Femur (tissue), 1 donor: ENCODE measurements at regions not wholly inside any gene's neighbourhood (a gene's known extent, or its start where the extent isn't known, plus 50 kb on each side); places are given as distances from the start of the nearest gene placed in this dataset.

Experiments used
- DNase-seq: peaks from one replicate; pipeline ENCODE4 v3.0.0-alpha.2; 2017

DNA sequence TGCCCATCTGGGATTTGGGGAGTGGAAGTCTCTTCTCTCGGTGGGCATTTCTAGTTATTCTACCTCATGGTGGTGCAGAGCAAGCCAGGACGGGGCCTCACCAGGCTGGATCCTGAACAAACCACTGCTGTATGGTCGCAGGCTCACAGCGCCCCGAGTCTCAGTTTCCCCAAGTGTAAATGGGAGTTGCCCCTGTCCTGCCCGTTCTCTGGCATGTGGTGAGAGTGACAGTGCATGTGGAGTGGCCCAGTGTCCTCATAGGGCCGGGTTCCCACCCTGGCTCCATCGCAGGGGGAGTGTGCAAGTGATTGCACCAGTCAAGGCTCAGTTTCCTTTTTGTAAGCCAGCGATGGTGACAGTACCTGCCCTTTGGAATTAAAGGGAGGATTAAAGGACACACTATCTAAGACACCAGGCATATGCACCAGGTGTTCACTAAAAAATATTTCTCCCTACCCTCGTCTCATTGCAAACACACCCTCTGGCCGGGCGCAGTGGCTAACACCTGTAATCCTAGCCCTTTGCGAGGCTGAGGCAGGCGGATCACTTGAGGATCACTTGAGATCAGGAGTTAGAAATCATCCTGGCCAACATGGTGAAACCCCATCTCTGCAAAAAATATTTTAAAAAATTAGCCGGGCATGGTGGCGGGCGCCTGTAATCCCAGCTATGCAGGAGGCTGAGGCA lies 173.3 kb upstream of the MYCN start:
- no peak for DNase-seq

DNA sequence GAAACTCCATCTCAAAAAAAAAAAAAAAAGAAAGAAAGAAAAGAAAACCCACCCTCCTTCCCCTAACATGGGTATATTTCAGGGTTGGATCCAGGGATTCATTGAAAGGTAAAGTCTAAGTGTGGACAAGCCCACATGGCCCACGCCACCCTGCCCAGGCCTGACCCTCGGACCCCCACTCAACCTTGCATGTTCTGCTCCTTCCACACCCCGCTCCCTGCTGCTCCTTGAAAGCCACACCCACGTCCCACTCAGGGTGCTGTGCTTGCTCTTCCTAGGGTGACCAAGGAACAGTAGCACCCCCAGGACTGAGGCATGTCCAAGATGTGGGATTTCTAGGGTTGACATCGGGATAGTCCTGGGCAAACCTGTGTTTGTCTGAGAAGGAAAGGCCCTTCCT lies 172.7 kb upstream of the MYCN start:
- DNase-seq = no peak

DNA sequence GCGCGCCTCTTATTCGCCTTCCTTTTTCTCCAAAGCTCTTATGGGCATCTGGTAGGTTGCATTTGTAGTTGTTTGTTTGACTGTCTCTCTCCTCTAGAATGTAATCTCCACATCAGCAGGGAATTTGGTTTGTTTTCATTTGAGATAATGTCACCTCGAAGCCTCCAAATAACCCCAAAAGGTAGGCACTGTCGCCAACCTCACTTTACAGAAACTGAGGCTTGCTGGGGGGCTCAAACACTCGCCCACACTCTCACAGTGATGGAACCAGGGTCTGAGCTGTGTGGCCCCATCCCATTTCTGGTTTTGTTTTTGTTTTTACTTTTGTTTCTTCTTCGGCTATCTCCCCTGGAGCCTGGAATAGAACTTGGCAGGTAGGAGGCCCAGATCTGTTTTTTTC lies 172.2 kb upstream of the MYCN start:
- DNase-seq = no peak

DNA sequence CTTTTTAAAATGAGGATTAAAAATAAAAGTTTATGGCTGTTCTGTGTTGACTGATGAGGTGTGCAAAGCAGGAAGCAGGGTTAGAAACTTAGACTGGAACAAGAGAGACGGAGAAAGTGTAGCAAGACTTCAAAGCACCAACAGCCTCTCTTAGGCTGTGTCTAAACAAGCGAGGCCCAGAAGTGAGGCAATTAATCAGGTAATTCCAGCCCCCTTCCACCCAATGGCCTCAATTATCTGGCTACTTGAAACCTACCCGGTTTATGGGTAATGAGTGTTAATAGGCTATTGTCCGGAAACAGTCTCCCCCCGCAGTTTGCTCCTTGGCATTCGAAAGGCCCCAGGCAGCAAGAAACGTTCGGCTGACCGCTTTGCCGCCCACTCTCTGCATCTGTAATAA lies 171.7 kb upstream of the MYCN start:
- DNase-seq = no peak

DNA sequence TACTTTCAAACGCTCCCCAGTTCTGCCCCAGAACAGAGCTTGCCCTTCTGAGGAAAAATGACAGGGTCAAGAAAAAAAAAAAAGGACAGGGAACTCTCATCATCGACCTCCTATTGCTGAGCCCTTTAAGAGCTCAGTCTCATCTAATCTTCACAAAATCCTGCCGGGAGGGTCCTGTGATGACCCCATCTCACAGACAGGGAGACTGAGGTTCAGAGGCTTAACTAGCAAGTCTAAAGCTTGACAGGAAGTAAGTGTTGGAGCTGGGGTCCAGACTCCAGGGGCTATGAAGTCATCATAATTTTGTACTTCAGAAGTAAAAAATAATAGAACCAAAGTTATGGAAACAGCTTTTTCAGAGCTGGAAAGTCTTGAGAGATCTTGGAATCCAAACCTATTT lies 171.1 kb upstream of the MYCN start:
- DNase-seq = no peak

DNA sequence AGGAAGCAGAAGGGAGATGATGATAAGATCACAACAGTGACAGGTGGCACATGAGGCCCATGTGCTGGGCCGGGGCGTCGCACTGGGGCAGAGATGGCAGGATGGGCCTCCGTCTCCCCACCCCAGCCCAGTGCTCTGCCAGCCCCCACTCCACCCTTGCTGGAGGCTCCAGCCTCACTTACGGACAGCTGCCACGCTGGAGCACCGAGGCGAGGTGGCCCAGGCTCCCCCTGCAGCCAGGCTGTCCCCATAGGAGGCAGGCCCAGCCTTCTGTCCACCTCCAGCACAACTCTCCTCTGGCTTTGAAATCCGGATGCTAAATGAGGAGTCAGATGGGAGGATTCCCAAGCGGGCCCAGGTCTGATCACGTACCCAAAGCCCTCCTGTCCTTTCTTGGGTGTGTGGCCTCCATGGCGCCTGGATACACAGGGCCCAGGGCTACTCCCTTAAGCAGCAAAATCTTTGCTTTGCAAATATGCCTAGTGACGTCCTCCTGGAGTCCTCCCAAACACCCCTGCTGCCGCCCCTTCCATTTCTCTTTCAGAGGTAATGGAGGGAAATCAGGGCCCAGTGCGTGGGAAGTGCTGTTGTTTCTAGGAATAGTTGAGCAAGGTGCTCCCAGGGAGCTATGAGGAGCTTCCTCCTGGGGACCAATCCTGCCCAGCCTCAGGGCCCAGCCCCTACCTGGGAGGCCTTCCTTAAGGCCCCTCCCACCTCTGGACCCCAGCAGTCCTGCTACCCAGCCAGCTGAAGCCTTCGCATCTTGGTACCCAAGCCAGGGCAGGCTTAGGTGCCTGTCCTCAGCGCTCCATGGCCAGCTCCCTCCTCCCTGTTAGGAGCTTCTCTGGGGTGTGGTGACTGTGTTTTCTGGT lies 170.4 kb upstream of the MYCN start:
- DNase-seq = no peak

GRCh38 chr2:15770606-15771005 lies 169.7 kb upstream of the MYCN start:
- no peak for DNase-seq

DNA sequence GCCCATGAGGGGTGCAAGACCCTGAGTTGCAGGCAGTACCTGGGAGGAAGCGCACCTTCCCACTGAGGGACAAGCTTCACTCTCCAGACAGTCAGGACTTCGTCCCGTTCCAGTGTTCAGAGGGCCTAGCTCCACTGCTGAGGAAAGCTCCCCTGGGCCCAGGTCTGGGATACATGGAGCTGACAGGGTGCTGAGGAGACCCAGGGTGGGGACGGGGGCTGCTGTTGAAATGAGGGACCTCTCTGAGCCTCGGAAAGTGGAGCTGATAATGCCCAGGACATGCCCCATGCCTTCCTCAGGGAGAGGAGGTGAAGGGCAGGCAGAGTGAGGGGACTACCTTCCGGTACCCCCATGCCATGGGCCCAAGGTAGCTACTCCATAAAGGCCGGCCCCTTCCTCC lies 169.2 kb upstream of the MYCN start:
- no peak for DNase-seq

GRCh38 chr2:15772086-15772595 lies 168.2 kb upstream of the MYCN start:
- DNase-seq = no peak

DNA sequence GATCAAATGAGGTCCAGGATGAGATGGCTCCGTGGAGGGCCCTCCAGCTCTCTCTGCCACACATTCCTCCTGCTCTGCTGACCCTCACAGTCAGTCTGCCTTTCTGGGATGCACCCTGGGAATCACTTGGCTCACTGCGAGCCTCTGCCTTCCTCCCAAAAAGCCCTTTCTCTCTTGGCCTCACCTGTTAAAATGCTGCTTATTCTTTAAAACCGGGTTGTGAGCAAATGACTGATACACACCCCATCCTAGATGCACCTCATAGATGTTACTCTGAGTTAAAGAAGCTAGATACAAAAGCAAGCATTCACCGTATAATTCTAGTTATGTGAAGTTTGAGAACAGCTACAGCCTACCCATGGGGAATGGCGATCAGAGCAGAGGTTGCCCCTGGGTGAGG lies 167.7 kb upstream of the MYCN start:
- DNase-seq = no peak

- no peak for DNase-seq
These were observed 167.1 kb upstream of the MYCN start for GRCh38 chr2:15773204-15773603.

GRCh38 chr2:15773846-15774245 lies 166.5 kb upstream of the MYCN start:
- no peak for DNase-seq

GRCh38 chr2:15775753-15776628 lies 164.4 kb upstream of the MYCN start:
- no peak for DNase-seq

DNA sequence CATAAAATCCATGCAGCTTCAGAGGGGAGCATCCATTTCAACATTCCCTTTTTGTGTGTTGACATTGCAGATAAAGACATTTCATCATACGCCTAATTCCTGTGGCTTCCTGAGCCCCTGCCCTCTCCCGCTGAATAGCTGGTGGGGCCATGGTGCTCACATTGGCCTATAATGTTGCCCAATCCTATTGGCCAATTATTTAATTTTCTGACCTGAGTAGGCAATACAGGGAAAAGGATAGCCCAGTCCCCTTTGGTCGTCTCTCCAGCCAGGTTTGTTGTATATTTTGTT lies 163.8 kb upstream of the MYCN start:
- DNase-seq = no peak

DNA sequence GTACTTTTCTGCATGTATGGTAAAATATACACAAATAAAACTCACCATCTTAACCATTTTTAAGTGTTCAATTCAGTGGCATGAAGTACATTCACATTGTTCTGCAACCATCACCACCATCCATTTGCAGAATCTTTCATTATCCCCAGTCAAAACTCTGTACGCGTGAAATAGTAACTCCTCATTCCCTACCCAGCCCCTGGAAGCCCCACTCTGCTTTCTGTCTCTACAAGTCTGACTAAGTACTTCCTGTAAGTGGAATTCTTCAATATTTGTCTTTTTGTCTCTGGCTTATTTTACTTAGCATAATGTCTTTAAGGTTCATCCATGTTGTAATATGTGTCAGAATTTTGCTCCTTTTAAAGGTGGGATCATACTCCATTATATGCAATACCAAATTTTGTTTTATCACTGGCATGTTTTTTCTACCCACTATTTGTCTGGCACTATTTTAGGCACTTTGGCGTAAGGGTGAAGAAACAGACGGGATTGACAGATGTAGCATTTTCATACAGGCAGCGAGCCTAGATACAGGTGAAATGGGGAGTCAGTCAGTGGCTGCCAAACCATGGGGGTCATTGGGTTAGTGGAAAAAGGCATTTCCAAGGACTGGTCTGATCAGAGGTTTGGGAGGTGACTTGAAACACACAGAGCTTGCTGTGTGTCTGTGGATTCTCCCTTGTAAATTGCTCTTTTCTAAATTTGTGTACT lies 163.2 kb upstream of the MYCN start:
- no peak for DNase-seq

DNA sequence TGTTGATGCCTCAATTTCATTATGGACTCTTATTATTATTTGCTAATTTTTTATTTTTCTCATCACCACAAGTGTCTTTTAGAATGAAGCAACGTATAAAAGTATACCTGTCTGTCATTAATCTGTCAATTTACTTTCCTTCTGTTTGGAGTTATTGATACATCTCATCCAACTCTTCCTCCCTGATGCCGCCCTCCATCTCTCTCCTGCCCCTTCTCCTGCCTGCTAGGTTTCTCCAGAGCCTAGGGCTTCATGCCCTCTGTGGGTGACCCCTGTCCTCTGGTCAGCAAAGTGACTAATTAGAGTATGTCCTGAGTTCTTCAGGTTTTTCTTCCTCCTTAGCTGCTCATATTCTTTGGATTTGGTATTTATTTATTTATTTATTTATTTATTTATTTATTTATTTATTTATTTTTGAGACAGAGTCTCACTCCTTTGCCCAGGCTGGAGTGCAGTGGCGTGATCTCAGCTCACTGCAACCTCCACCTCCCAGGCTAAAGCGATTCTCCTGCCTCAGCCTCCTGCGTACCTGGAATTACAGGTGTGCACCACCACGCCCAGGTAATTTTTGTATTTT lies 162.5 kb upstream of the MYCN start:
- no peak for DNase-seq

- DNase-seq = no peak
These were observed 161.7 kb upstream of the MYCN start for GRCh38 chr2:15778529-15779219.

GRCh38 chr2:15779381-15780041 lies 160.8 kb upstream of the MYCN start:
- no peak for DNase-seq

DNA sequence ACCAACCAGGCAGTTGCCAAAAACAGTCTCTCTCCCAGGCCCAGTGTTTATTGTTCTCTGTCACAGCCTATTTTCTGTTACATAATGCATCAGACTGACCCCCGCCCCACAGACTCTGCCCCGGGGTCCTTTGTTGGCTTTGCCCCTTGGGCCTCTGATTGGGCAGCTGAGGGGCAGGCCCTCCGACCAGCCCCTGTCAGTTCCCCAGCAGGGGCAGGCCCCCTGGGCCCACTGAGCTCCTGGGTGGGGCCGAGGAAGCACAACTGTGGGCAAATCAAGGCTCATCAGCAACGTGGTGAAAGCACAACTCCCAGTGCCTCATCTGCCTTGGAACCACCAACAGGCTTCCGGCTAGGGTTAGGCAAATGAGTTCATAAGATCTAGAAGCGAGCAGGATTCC lies 160.1 kb upstream of the MYCN start:
- no peak for DNase-seq

GRCh38 chr2:15780912-15781574 lies 159.3 kb upstream of the MYCN start:
- DNase-seq = no peak
